Stomach (tissue), 4 donors: ENCODE measurements at regions not wholly inside any gene's neighbourhood (a gene's known extent, or its start where the extent isn't known, plus 50 kb on each side); places are given as distances from the start of the nearest gene placed in this dataset.

Experiments
- CTCF ChIP-seq, 7 experiments: fragments of 450-650 bp in 4 of 7; fragments of 200-600 bp in 3 of 7; sonication (generic) in 3 of 7; IDR thresholded peaks; one replicate each; pipeline ENCODE4 v1.5.1; 2016 to 2019; ENCODE audit warnings: antibody characterized with exemption in 7 of 7, control low read depth in 2 of 7, mild to moderate bottlenecking in 1 of 7
- EP300 ChIP-seq: sonication (generic); formaldehyde crosslinking; IDR thresholded peaks from one replicate; pipeline ENCODE4 v1.6.1; 2017; ENCODE audit warnings: antibody characterized with exemption
- POLR2AphosphoS5 ChIP-seq, 3 donors: sonication (generic); formaldehyde crosslinking; IDR thresholded peaks; one replicate each; pipeline ENCODE4 v1.6.1; 2016; ENCODE audit warnings: antibody characterized with exemption in 3 of 3

- TF ChIP-seq CTCF (IDR thresholded peaks at IDR 0.05) (no peak), POLR2AphosphoS5 (IDR thresholded peaks at IDR 0.05) (no peak), EP300 (no peak)
Observed at GRCh38 chr17:34424814-34425491, 61.9 kb upstream of the CCL1 start.
